Transverse colon (tissue), 3 donors: ENCODE measurements at regions not wholly inside any gene's neighbourhood (a gene's known extent, or its start where the extent isn't known, plus 50 kb on each side); places are given as distances from the start of the nearest gene placed in this dataset.

ENCODE experiments used
- POLR2A ChIP-seq: fragments of 450-650 bp; IDR thresholded peaks from one replicate; pipeline ENCODE4 v1.6.1; 2016; ENCODE audit warnings: antibody characterized with exemption, mild to moderate bottlenecking, moderate library complexity
- TF ChIP-seq, protein P1 (sequence below), 5 experiments: fragments of 200-600 bp in 3 of 5; fragments of 450-650 bp in 2 of 5; sonication (generic) in 3 of 5; IDR thresholded peaks; 1 replicate in 2 of 5; 2 replicates in 3 of 5; pipeline ENCODE4 v1.5.1; 2016 to 2017; ENCODE audit warnings: antibody characterized with exemption in 5 of 5, inconsistent platforms in 3 of 5, mild to moderate bottlenecking in 2 of 5, moderate library complexity in 1 of 5

DNA sequence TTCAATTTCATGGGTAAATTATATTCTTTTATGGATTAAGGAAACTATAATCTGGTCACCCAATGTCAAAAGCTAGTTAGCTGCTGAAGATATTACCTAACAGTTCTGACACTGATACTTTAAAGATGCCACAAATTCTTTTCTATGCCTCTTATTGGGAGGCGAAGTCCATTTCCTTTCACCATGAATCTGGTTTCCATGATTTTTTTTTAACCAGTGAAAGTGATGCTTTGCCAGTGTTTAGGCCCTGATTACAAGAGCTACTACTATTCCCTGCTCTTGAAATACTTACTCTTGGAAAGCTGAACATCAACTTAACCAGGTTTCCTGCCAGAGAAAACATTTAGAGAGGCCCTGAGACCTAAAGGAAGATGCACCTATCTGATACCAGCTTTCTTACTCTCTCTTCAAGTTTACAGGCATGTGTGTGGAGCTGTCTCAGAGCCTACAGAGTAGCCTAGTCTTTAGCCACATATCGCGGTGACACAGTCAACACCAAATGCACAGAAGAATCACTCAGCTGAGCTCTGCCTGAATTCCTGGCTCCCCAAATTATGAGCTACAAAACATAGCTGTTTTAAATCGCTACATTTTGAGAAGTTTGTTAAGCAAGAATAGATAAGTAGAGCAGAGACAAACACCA, 1280.8 kb downstream of the PCDH7 start:
- TF ChIP-seq, protein P1, sequence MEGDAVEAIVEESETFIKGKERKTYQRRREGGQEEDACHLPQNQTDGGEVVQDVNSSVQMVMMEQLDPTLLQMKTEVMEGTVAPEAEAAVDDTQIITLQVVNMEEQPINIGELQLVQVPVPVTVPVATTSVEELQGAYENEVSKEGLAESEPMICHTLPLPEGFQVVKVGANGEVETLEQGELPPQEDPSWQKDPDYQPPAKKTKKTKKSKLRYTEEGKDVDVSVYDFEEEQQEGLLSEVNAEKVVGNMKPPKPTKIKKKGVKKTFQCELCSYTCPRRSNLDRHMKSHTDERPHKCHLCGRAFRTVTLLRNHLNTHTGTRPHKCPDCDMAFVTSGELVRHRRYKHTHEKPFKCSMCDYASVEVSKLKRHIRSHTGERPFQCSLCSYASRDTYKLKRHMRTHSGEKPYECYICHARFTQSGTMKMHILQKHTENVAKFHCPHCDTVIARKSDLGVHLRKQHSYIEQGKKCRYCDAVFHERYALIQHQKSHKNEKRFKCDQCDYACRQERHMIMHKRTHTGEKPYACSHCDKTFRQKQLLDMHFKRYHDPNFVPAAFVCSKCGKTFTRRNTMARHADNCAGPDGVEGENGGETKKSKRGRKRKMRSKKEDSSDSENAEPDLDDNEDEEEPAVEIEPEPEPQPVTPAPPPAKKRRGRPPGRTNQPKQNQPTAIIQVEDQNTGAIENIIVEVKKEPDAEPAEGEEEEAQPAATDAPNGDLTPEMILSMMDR (IDR thresholded peaks at IDR 0.05): no peak
- TF ChIP-seq POLR2A: no peak
